Neuronal stem cell (in vitro differentiated cells): ENCODE measurements at regions not wholly inside any gene's neighbourhood (a gene's known extent, or its start where the extent isn't known, plus 50 kb on each side); places are given as distances from the start of the nearest gene placed in this dataset.

Experiments used
- DNase-seq: peaks from one replicate; pipeline ENCODE4 v3.0.0-alpha.2; 2013; ENCODE audit warnings: low spot score
- H2AFZ ChIP-seq: one replicate; pipeline ENCODE4 v1.6.1; 2013; ENCODE audit warnings: mild to moderate bottlenecking, low read length, inconsistent platforms
- H2AK5ac ChIP-seq: 2 replicates; pipeline ENCODE4 v1.6.1; 2013; ENCODE audit warnings: low read depth, mild to moderate bottlenecking, inconsistent platforms, low read length, moderate library complexity, mixed read lengths
- H2BK120ac ChIP-seq: 2 replicates; pipeline ENCODE4 v1.6.1; 2013; ENCODE audit warnings: low read depth, mild to moderate bottlenecking, inconsistent platforms, low read length, moderate library complexity, mixed read lengths
- H2BK12ac ChIP-seq: one replicate; pipeline ENCODE4 v1.6.1; 2013; ENCODE audit warnings: low read length, inconsistent platforms
- H2BK15ac ChIP-seq: 2 replicates; pipeline ENCODE4 v1.6.1; 2013; ENCODE audit warnings: mild to moderate bottlenecking, low read length, inconsistent platforms, mixed read lengths
- H2BK5ac ChIP-seq: one replicate; pipeline ENCODE4 v1.6.1; 2013; ENCODE audit warnings: inconsistent platforms, mild to moderate bottlenecking, low read length, moderate library complexity
- H3K14ac ChIP-seq: one replicate; pipeline ENCODE4 v1.6.1; 2013; ENCODE audit warnings: low read length, inconsistent platforms
- H3K18ac ChIP-seq: 2 replicates; pipeline ENCODE4 v1.6.1; 2013; ENCODE audit warnings: low read length, inconsistent platforms
- H3K23ac ChIP-seq: 2 replicates; pipeline ENCODE4 v1.6.1; 2013; ENCODE audit warnings: low read depth, mild to moderate bottlenecking, mixed read lengths, low read length, inconsistent platforms; ENCODE audit not compliant: poor library complexity
- H3K27ac ChIP-seq: replicated peaks from 3 replicates; pipeline ENCODE4 v1.5.1; 2013; ENCODE audit warnings: low read length, inconsistent platforms
- H3K27me3 ChIP-seq, 3 experiments: 2 replicates each; pipeline ENCODE4 v1.6.1; 2013; ENCODE audit warnings: low read length in 3 of 3, mild to moderate bottlenecking in 2 of 3, inconsistent platforms in 1 of 3, low read depth in 1 of 3, mixed read lengths in 1 of 3, moderate library complexity in 1 of 3; ENCODE audit not compliant: control insufficient read depth in 3 of 3, insufficient read depth in 3 of 3
- H3K36me3 ChIP-seq, 2 donors: replicated peaks in 1 of 2; 2 replicates each; pipeline ENCODE4 v1.6.1; 2013; ENCODE audit warnings: low read length in 2 of 2; ENCODE audit not compliant: control insufficient read depth in 2 of 2, insufficient read depth in 2 of 2
- H3K4ac ChIP-seq: 2 replicates; pipeline ENCODE4 v1.6.1; 2013; ENCODE audit warnings: inconsistent platforms, mild to moderate bottlenecking, low read length, moderate library complexity
- H3K4me1 ChIP-seq, 2 donors: 1 replicate in 1 of 2; 2 replicates in 1 of 2; pipeline ENCODE4 v1.6.1; 2013; ENCODE audit warnings: low read length in 2 of 2, low read depth in 1 of 2; ENCODE audit not compliant: control insufficient read depth in 2 of 2, insufficient read depth in 1 of 2
- H3K4me2 ChIP-seq: one replicate; pipeline ENCODE4 v1.6.1; 2013; ENCODE audit warnings: mild to moderate bottlenecking, low read length, inconsistent platforms; ENCODE audit not compliant: insufficient read depth, poor library complexity, severe bottlenecking
- H3K4me3 ChIP-seq, 2 donors: 2 replicates each; pipeline ENCODE4 v1.5.1; 2013; ENCODE audit warnings: low read length in 2 of 2, mild to moderate bottlenecking in 2 of 2, inconsistent platforms in 1 of 2, moderate library complexity in 1 of 2
- H3K79me1 ChIP-seq: one replicate; pipeline ENCODE4 v1.6.1; 2013; ENCODE audit warnings: low read depth, mild to moderate bottlenecking, inconsistent platforms, low read length, moderate library complexity
- H3K9ac ChIP-seq: one replicate; pipeline ENCODE4 v1.6.1; 2013; ENCODE audit warnings: mild to moderate bottlenecking, low read depth, low read length, inconsistent platforms; ENCODE audit not compliant: poor library complexity
- H3K9me3 ChIP-seq, 2 donors: replicated peaks in 1 of 2; 2 replicates each; pipeline versions ENCODE3 to v1.6.1; 2013; ENCODE audit warnings: low read length in 2 of 2, mild to moderate bottlenecking in 2 of 2, inconsistent platforms in 1 of 2, low read depth in 1 of 2, mixed read lengths in 1 of 2, moderate library complexity in 1 of 2; ENCODE audit not compliant: control insufficient read depth in 2 of 2, insufficient read depth in 1 of 2
- H4K8ac ChIP-seq: one replicate; pipeline ENCODE4 v1.6.1; 2013; ENCODE audit warnings: low read depth, mild to moderate bottlenecking, inconsistent platforms, low read length, moderate library complexity
- H4K91ac ChIP-seq: one replicate; pipeline ENCODE4 v1.6.1; 2013; ENCODE audit warnings: low read length, low read depth, mild to moderate bottlenecking, inconsistent platforms; ENCODE audit not compliant: poor library complexity
- WGBS, 2 donors: extraction: QIAGEN DNeasy Blood & Tissue Kit; methylation state at CpG; one replicate each; pipeline ENCODE4 v1.1.7; 2013; ENCODE audit warnings: missing lambda C conversion rate in 2 of 2, mixed read lengths in 1 of 2; ENCODE audit not compliant: insufficient read length in 2 of 2, insufficient replicate concordance in 1 of 2; ENCODE audit errors: extremely low coverage in 2 of 2; 5-methylcytosine and 5-hydroxymethylcytosine counted together

DNA sequence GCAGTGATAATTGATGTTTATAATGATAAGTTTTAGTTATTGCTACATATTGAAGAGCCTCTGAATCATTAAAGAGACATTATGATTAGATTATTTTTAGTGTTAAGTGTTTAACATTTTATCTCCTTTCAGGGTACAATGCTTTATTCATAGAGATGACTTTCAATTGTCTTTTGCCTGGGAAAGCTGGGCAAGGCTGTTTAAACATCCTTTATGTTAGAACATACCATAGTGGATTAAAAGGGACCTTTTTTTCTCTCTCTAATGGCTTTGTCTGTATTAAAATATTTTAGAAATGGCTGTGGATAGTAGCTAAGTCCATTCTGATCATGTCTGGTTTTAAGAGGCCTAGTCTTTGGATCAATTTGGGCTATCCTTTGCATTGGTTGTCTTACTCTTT lies 427.5 kb upstream of the MIS18BP1 start:
- H3K9ac ChIP-seq: no peak overlapping the region
- no peaks in the 10 kb centered on the region for H3K79me1 ChIP-seq
- H3K9me3 ChIP-seq: no peaks in the 10 kb centered on the region
- no peak overlapping the region for H2BK15ac ChIP-seq
- H2AFZ ChIP-seq: no peak overlapping the region
- no peak overlapping the region for H3K27ac ChIP-seq
- H3K4me2 ChIP-seq: no peak overlapping the region
- H3K14ac ChIP-seq: no peak overlapping the region
- H3K18ac ChIP-seq: no peak overlapping the region
- peaks cover 0 to 3% of the 10 kb centered on the region in 2 donors for H3K4me1 ChIP-seq
- H4K8ac ChIP-seq: no peak overlapping the region
- H3K36me3 ChIP-seq: no peaks in the 10 kb centered on the region
- no peak overlapping the region for H3K4ac ChIP-seq
- no peak overlapping the region for H2AK5ac ChIP-seq
- H4K91ac ChIP-seq: no peak overlapping the region
- H3K23ac ChIP-seq: no peak overlapping the region
- H3K4me3 ChIP-seq: no peak overlapping the region
- no peaks in the 10 kb centered on the region for H3K27me3 ChIP-seq
- no peak overlapping the region for H2BK12ac ChIP-seq
- no peak for DNase-seq
- no peak overlapping the region for H2BK120ac ChIP-seq
- no peak overlapping the region for H2BK5ac ChIP-seq

DNA sequence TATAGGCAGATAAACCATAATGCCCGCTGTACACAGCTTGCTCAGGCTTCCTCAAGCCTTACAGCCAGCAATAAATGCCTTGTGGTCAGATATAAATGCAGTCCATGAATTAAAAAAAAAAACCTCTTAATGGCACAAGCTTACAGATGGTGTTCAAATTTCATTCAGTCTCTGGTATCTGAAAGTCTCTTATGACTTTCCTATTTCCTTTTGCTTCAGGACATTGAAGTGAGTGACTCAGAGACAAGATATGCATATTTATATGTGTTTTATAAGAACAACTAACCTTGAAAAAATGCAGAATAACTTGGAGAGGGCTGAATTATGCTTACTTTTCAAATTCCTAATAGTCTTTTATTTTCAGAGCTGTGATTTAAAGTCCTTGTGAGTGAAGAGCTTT lies 426.9 kb upstream of the MIS18BP1 start:
- Histone ChIP-seq H2BK120ac (no peak overlapping the region), H3K14ac (no peak overlapping the region), H3K9ac (no peak overlapping the region), H2BK5ac (no peak overlapping the region), H3K4me3 (no peak overlapping the region), H3K9me3 (no peaks in the 10 kb centered on the region), H2AK5ac (no peak overlapping the region), H2BK12ac (no peak overlapping the region), H2BK15ac (no peak overlapping the region), H3K4me2 (no peak overlapping the region), H3K4me1 (peaks cover 0 to 3% of the 10 kb centered on the region in 2 donors), H3K79me1 (no peaks in the 10 kb centered on the region), H3K23ac (no peak overlapping the region), H3K27ac (no peak overlapping the region), H3K36me3 (no peaks in the 10 kb centered on the region), H3K27me3 (no peaks in the 10 kb centered on the region), H4K8ac (no peak overlapping the region), H4K91ac (no peak overlapping the region), H2AFZ (no peak overlapping the region), H3K18ac (no peak overlapping the region), H3K4ac (no peak overlapping the region)
- DNase-seq: no peak
- no CpG with 5 or more reads among the region's 1 CpG for WGBS, 2 donors

GRCh38 chr14:45678163-45678562 lies 425.2 kb upstream of the MIS18BP1 start:
- Histone ChIP-seq H4K91ac (no peak overlapping the region), H3K4me3 (no peak overlapping the region), H2BK12ac (no peak overlapping the region), H3K4me1 (peaks cover 0 to 3% of the 10 kb centered on the region in 2 donors), H3K23ac (no peak overlapping the region), H3K4ac (no peak overlapping the region), H3K36me3 (no peaks in the 10 kb centered on the region), H3K27me3 (no peaks in the 10 kb centered on the region), H3K27ac (no peak overlapping the region), H3K9me3 (no peaks in the 10 kb centered on the region), H2BK5ac (no peak overlapping the region), H2AK5ac (no peak overlapping the region), H2BK120ac (no peak overlapping the region), H3K14ac (no peak overlapping the region), H2BK15ac (no peak overlapping the region), H4K8ac (no peak overlapping the region), H3K79me1 (no peaks in the 10 kb centered on the region), H3K4me2 (no peak overlapping the region), H2AFZ (no peak overlapping the region), H3K18ac (no peak overlapping the region), H3K9ac (no peak overlapping the region)
- DNase-seq: no peak

- no peak overlapping the region for H3K4me3 ChIP-seq
- no peak overlapping the region for H3K9ac ChIP-seq
- H3K27ac ChIP-seq: no peak overlapping the region
- H3K27me3 ChIP-seq: no peaks in the 10 kb centered on the region
- H2AFZ ChIP-seq: no peak overlapping the region
- H3K4me1 ChIP-seq: no peaks in the 10 kb centered on the region
- WGBS, 2 donors: no CpG with 5 or more reads among the region's 1 CpG
- no peak overlapping the region for H2BK5ac ChIP-seq
- H2BK15ac ChIP-seq: no peak overlapping the region
- H3K18ac ChIP-seq: no peak overlapping the region
- DNase-seq: no peak
- H3K79me1 ChIP-seq: no peaks in the 10 kb centered on the region
- H4K8ac ChIP-seq: no peak overlapping the region
- no peak overlapping the region for H3K4ac ChIP-seq
- no peak overlapping the region for H2AK5ac ChIP-seq
- H2BK12ac ChIP-seq: no peak overlapping the region
- no peaks in the 10 kb centered on the region for H3K9me3 ChIP-seq
- H3K14ac ChIP-seq: no peak overlapping the region
- H3K36me3 ChIP-seq: no peaks in the 10 kb centered on the region
- no peak overlapping the region for H3K23ac ChIP-seq
- no peak overlapping the region for H3K4me2 ChIP-seq
- H2BK120ac ChIP-seq: no peak overlapping the region
- H4K91ac ChIP-seq: no peak overlapping the region
Measured at GRCh38 chr14:45673420-45673819, 420.4 kb upstream of the MIS18BP1 start.
